ENCODE measurements at regions not wholly inside any gene's neighbourhood (a gene's known extent, or its start where the extent isn't known, plus 50 kb on each side); places are given as distances from the start of the nearest gene placed in this dataset.
"Not testable (repeated sequence)": the region's sequence is repeated elsewhere in the genome, so short reads cannot be mapped to it uniquely, and the experiment has no call there.

DNA sequence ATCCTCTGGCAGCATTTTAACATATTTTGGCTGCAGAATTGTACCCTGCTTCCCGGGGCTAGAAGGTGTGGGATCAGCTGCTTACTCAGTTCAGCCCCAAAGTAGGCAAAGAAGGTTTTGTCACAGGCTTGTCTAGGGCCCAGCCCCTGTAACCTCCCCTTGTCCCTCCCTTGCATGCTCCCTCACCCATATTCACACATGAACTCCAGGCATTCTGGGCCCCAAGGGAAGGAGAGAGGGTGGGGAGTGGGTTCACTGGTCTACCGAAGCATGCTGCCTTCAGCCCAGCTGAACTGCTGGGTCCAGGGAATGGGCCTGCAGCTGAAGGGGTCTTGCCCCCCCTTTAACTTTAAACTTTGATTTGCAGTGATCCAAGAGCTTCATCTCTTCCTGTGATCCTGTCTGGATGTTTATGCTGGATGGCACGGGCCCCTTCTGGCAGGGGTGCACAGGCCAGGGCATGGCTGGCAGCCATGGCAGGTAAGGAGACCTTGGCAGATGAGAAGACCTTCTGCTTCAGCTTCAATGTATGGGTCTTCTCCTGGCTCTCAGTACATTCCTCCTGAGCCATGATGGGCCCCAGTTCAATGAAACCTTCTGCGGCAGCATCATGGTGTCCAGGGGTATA lies 513.6 kb upstream of the WSB1 start:
- H3K4me1 ChIP-seq (ENCODE audit: control insufficient read depth in 1 of 2, insufficient read depth in 2 of 2, low read length in 2 of 2); H3K9ac ChIP-seq (ENCODE audit: low read depth in 1 of 2, low read length in 2 of 2); H3K27ac ChIP-seq (ENCODE audit: low read depth, low read length); H3K27me3 ChIP-seq (ENCODE audit: control insufficient read depth in 1 of 2, insufficient read depth in 2 of 2, low read length in 2 of 2); H3K36me3 ChIP-seq (ENCODE audit: control insufficient read depth in 1 of 2, insufficient read depth in 2 of 2, low read length in 2 of 2); H3K4me3 ChIP-seq (ENCODE audit: low read depth in 1 of 2, low read length in 2 of 2): not testable (repeated sequence)
- H3K9me3 ChIP-seq (ENCODE audit: control insufficient read depth in 1 of 2, low read length in 2 of 2): peaks cover 35 to 37% of the 10 kb centered on the region in 2 donors

GRCh38 chr17:26782153-26782552 lies 511.8 kb upstream of the WSB1 start:
- Histone ChIP-seq H3K4me1 (ENCODE audit: control insufficient read depth in 1 of 2, insufficient read depth in 2 of 2, low read length in 2 of 2) (no peaks in the 10 kb centered on the region), H3K9ac (ENCODE audit: low read depth in 1 of 2, low read length in 2 of 2) (no peak overlapping the region), H3K36me3 (ENCODE audit: control insufficient read depth in 1 of 2, insufficient read depth in 2 of 2, low read length in 2 of 2) (no peaks in the 10 kb centered on the region), H3K27me3 (ENCODE audit: control insufficient read depth in 1 of 2, insufficient read depth in 2 of 2, low read length in 2 of 2) (no peaks in the 10 kb centered on the region), H3K4me3 (ENCODE audit: low read depth in 1 of 2, low read length in 2 of 2) (peak overlapping the region in 1 of 2 donors; percentile 1), H3K27ac (ENCODE audit: low read depth, low read length) (no peak overlapping the region), H3K9me3 (ENCODE audit: control insufficient read depth in 1 of 2, low read length in 2 of 2) (peaks cover 47 to 53% of the 10 kb centered on the region in 2 donors)

DNA sequence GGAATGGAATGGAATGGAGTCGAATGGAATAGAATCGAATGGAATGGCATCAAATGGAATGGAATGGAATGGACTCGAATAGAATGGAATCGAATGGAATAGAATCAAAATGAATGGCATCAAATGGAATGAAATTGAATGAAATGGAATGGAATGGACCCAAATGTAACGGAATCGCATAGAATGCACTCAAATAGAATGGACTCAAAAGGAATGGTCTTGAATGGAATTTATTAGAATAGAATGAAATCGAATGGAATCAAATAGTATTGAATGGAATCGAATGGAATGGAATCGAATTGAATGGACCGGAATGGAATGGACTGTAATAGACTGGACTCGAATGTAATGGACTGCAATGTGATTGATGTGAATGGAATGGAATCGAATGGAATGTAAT lies 501.4 kb upstream of the WSB1 start:
- H3K9ac ChIP-seq (ENCODE audit: low read depth in 1 of 2, low read length in 2 of 2): no peak overlapping the region
- H3K4me1 ChIP-seq (ENCODE audit: control insufficient read depth in 1 of 2, insufficient read depth in 2 of 2, low read length in 2 of 2): no peaks in the 10 kb centered on the region
- no peak overlapping the region for H3K4me3 ChIP-seq (ENCODE audit: low read depth in 1 of 2, low read length in 2 of 2)
- peaks cover 73 to 98% of the 10 kb centered on the region in 2 donors for H3K9me3 ChIP-seq (ENCODE audit: control insufficient read depth in 1 of 2, low read length in 2 of 2)
- H3K27me3 ChIP-seq (ENCODE audit: control insufficient read depth in 1 of 2, insufficient read depth in 2 of 2, low read length in 2 of 2): no peaks in the 10 kb centered on the region
- no peaks in the 10 kb centered on the region for H3K36me3 ChIP-seq (ENCODE audit: control insufficient read depth in 1 of 2, insufficient read depth in 2 of 2, low read length in 2 of 2)
- H3K27ac ChIP-seq (ENCODE audit: low read depth, low read length): no peak overlapping the region

DNA sequence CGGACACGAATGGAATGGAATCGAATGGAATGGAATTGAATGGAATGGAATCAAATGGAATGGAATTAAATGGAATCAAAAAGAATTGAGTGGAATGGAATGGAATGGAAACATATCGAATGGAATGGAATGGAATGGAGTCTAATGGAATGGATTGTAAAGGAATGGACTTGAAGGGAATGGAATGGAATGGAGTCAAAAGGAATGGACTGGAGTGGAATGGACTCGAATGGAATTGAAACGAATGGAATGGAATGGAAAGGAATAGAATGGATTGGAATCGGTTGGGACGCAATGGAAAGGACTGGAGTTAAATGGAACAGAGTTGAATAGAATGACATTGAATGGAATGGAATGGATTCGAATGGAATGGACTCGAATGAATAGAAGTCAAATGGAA lies 486.9 kb upstream of the WSB1 start:
- no peaks in the 10 kb centered on the region for H3K4me1 ChIP-seq (ENCODE audit: control insufficient read depth in 1 of 2, insufficient read depth in 2 of 2, low read length in 2 of 2)
- no peak overlapping the region for H3K9ac ChIP-seq (ENCODE audit: low read depth in 1 of 2, low read length in 2 of 2)
- no peak overlapping the region for H3K27ac ChIP-seq (ENCODE audit: low read depth, low read length)
- H3K4me3 ChIP-seq (ENCODE audit: low read depth in 1 of 2, low read length in 2 of 2): no peak overlapping the region
- peaks cover 55 to 85% of the 10 kb centered on the region in 2 donors for H3K9me3 ChIP-seq (ENCODE audit: control insufficient read depth in 1 of 2, low read length in 2 of 2)
- no peaks in the 10 kb centered on the region for H3K36me3 ChIP-seq (ENCODE audit: control insufficient read depth in 1 of 2, insufficient read depth in 2 of 2, low read length in 2 of 2)
- no peaks in the 10 kb centered on the region for H3K27me3 ChIP-seq (ENCODE audit: control insufficient read depth in 1 of 2, insufficient read depth in 2 of 2, low read length in 2 of 2)

DNA sequence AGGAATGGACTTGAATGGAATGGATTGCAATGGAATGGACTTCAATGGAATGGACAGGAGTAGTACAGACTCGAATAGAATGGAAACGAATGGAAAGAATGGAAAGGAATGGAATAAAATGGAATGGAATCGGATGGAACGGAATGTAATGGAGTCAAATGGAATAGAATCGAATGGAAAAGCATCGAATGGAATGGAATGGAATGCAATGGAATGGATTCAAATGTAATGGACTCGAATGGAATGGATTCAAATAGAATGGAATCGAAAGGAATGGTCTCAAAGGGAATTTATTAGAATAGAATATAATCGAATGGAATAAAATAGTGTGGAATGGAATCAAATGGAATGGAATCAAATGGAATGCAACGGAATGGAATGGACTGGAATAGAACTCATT lies 484.9 kb upstream of the WSB1 start:
- Histone ChIP-seq H3K27ac (ENCODE audit: low read depth, low read length) (no peak overlapping the region), H3K4me3 (ENCODE audit: low read depth in 1 of 2, low read length in 2 of 2) (no peak overlapping the region), H3K27me3 (ENCODE audit: control insufficient read depth in 1 of 2, insufficient read depth in 2 of 2, low read length in 2 of 2) (no peaks in the 10 kb centered on the region), H3K9ac (ENCODE audit: low read depth in 1 of 2, low read length in 2 of 2) (no peak overlapping the region), H3K9me3 (ENCODE audit: control insufficient read depth in 1 of 2, low read length in 2 of 2) (peaks cover 43 to 77% of the 10 kb centered on the region in 2 donors), H3K36me3 (ENCODE audit: control insufficient read depth in 1 of 2, insufficient read depth in 2 of 2, low read length in 2 of 2) (no peaks in the 10 kb centered on the region), H3K4me1 (ENCODE audit: control insufficient read depth in 1 of 2, insufficient read depth in 2 of 2, low read length in 2 of 2) (no peaks in the 10 kb centered on the region)

GRCh38 chr17:26818736-26819135 lies 475.2 kb upstream of the WSB1 start:
- peaks cover 72 to 99% of the 10 kb centered on the region in 2 donors for H3K9me3 ChIP-seq (ENCODE audit: control insufficient read depth in 1 of 2, low read length in 2 of 2)
- no peaks in the 10 kb centered on the region for H3K36me3 ChIP-seq (ENCODE audit: control insufficient read depth in 1 of 2, insufficient read depth in 2 of 2, low read length in 2 of 2)

More at GRCh38 chr17:26818736-26819135, 475.2 kb upstream of the WSB1 start:
- no peaks in the 10 kb centered on the region for H3K27me3 ChIP-seq (ENCODE audit: control insufficient read depth in 1 of 2, insufficient read depth in 2 of 2, low read length in 2 of 2)
- no peak overlapping the region for H3K27ac ChIP-seq (ENCODE audit: low read depth, low read length)
- no peaks in the 10 kb centered on the region for H3K4me1 ChIP-seq (ENCODE audit: control insufficient read depth in 1 of 2, insufficient read depth in 2 of 2, low read length in 2 of 2)
- no peak overlapping the region for H3K4me3 ChIP-seq (ENCODE audit: low read depth in 1 of 2, low read length in 2 of 2)
- H3K9ac ChIP-seq (ENCODE audit: low read depth in 1 of 2, low read length in 2 of 2): no peak overlapping the region

Data from duodenal mucosa (tissue), 2 donors.